HCT116 (cell line): ENCODE measurements at regions not wholly inside any gene's neighbourhood (a gene's known extent, or its start where the extent isn't known, plus 50 kb on each side); places are given as distances from the start of the nearest gene placed in this dataset.

Source experiments
- ATAC-seq: fragments of 200-7000 bp; cut with Tn5 transposase; 2 replicates; pipeline ENCODE4 v1.9.1; 2020; ENCODE audit warnings: mild to moderate bottlenecking, moderate library complexity
- BruUV-seq: library from RNA; stranded (reverse); fragments of 400-500 nt; replicated peaks from 2 replicates; lab custom pipeline; 2021; lab: Mats Ljungman, UMichigan
- CTCF ChIA-PET: fragments of 300-600 bp; sonication (Branson Sonifier 250); formaldehyde crosslinking; loops from one replicate; lab custom pipeline; 2021; ENCODE audit warnings: antibody characterized with exemption; lab: Charles Lee
- POLR2A ChIA-PET: fragments of 300-600, 350-600 bp; sonication (Branson Sonifier 250); formaldehyde crosslinking; loops from one replicate; lab custom pipeline; 2021; ENCODE audit warnings: antibody characterized with exemption; lab: Charles Lee
- RAD21 ChIA-PET, 2 experiments: fragments of 300-600 bp; sonication (Branson Sonifier 250); formaldehyde crosslinking; loops; one replicate each; lab custom pipeline; 2023; ENCODE audit warnings: low total read pairs in 2 of 2; ENCODE audit not compliant: uncharacterized antibody in 2 of 2, unreplicated experiment in 2 of 2, low non-redundant PET in 1 of 2; lab: Charles Lee
- DNase-seq: peaks from one replicate; pipeline ENCODE4 v3.0.0-alpha.2; 2010; ENCODE audit warnings: low read depth, low spot score
- H2AFZ ChIP-seq: fragments of 200-600 bp; shearing (Covaris generic), sonication (generic); 2 replicates; pipeline ENCODE4 v1.6.1; 2017; ENCODE audit warnings: low read depth, mixed run types, mixed read lengths, antibody characterized with exemption, low read length; ENCODE audit not compliant: poor library complexity, severe bottlenecking
- H3K27ac ChIP-seq: 2 replicates; pipeline ENCODE4 v1.5.1; 2012; ENCODE audit warnings: low read depth, low read length
- H3K27me3 ChIP-seq: fragments of 200-600 bp; sonication (generic); 2 replicates; pipeline ENCODE4 v1.6.1; 2016; ENCODE audit warnings: mixed run types, low read length, mixed read lengths; ENCODE audit not compliant: insufficient read depth
- H3K36me3 ChIP-seq, 2 experiments: fragments of 200-500 bp in 1 of 2; fragments of 200-600 bp in 1 of 2; sonication (Bioruptor generic) in 1 of 2; sonication (generic) in 1 of 2; 2 replicates each; pipeline versions ENCODE4 v1.5.1 to v1.6.1; 2014 to 2016; ENCODE audit warnings: low read length in 2 of 2, inconsistent platforms in 1 of 2, mixed read lengths in 1 of 2, mixed run types in 1 of 2; ENCODE audit not compliant: insufficient read depth in 2 of 2, control insufficient read depth in 1 of 2
- H3K4me1 ChIP-seq, 2 experiments: fragments of 200-600 bp in 1 of 2; sonication (generic) in 1 of 2; 2 replicates each; pipeline versions ENCODE4 v1.5.1 to v1.6.1; 2012 to 2017; ENCODE audit warnings: low read length in 2 of 2, inconsistent platforms in 1 of 2, mild to moderate bottlenecking in 1 of 2, mixed read lengths in 1 of 2, mixed run types in 1 of 2, moderate library complexity in 1 of 2; ENCODE audit not compliant: insufficient read depth in 2 of 2, control insufficient read depth in 1 of 2
- H3K4me2 ChIP-seq: fragments of 200-600 bp; sonication (generic); 2 replicates; pipeline ENCODE4 v1.6.1; 2017; ENCODE audit warnings: mixed run types, low read length, mixed read lengths
- H3K4me3 ChIP-seq, 2 experiments: fragments of 200-600 bp in 1 of 2; sonication (generic) in 1 of 2; replicated peaks in 1 of 2; 2 replicates each; pipeline ENCODE4 v1.5.1; 2011 to 2016; ENCODE audit warnings: low read length in 2 of 2, control low read depth in 1 of 2, low read depth in 1 of 2, mild to moderate bottlenecking in 1 of 2, mixed read lengths in 1 of 2, mixed run types in 1 of 2
- H3K79me2 ChIP-seq: fragments of 200-600 bp; sonication (generic); 2 replicates; pipeline ENCODE4 v1.6.1; 2017; ENCODE audit warnings: mild to moderate bottlenecking, mixed run types, low read length, moderate library complexity, mixed read lengths; ENCODE audit not compliant: insufficient read depth
- H3K9ac ChIP-seq: fragments of 200-600 bp; sonication (generic); 2 replicates; pipeline ENCODE4 v1.6.1; 2016; ENCODE audit warnings: low read length, mixed read lengths
- H3K9me2 ChIP-seq: fragments of 200-600 bp; sonication (generic), shearing (Covaris generic); 2 replicates; pipeline ENCODE4 v1.6.1; 2017; ENCODE audit warnings: mixed run types, mild to moderate bottlenecking, moderate library complexity; ENCODE audit not compliant: insufficient read depth
- H3K9me3 ChIP-seq, 2 experiments: fragments of 200-500 bp in 1 of 2; fragments of 200-600 bp in 1 of 2; sonication (Bioruptor generic) in 1 of 2; sonication (generic) in 1 of 2; 2 replicates each; pipeline ENCODE4 v1.6.1; 2014 to 2017; ENCODE audit warnings: low read length in 2 of 2, mixed read lengths in 2 of 2, inconsistent platforms in 1 of 2, low read depth in 1 of 2, mild to moderate bottlenecking in 1 of 2, mixed run types in 1 of 2, moderate library complexity in 1 of 2; ENCODE audit not compliant: control insufficient read depth in 1 of 2, insufficient read depth in 1 of 2
- H4K20me1 ChIP-seq: fragments of 200-600 bp; sonication (generic), shearing (Covaris generic); 2 replicates; pipeline ENCODE4 v1.6.1; 2017; ENCODE audit warnings: mixed run types, mild to moderate bottlenecking, moderate library complexity; ENCODE audit not compliant: insufficient read depth
- CBX3 ChIP-seq: IDR thresholded peaks from 2 replicates; pipeline ENCODE4 v1.6.1; 2012; ENCODE audit warnings: low read depth
- CEBPB ChIP-seq: IDR thresholded peaks from 2 replicates; pipeline ENCODE4 v1.6.1; 2012; ENCODE audit warnings: low read depth
- EGR1 ChIP-seq: IDR thresholded peaks from 2 replicates; pipeline ENCODE4 v1.6.1; 2012; ENCODE audit warnings: low read depth
- ELF1 ChIP-seq: IDR thresholded peaks from 2 replicates; pipeline ENCODE4 v1.6.1; 2012; ENCODE audit warnings: low read depth, borderline replicate concordance
- EZH2 ChIP-seq: fragments of 200-600 bp; sonication (generic); IDR thresholded peaks from 2 replicates; pipeline ENCODE4 v1.6.1; 2017; ENCODE audit warnings: antibody characterized with exemption, mixed run types
- EZH2phosphoT487 ChIP-seq: fragments of 200-600 bp; IDR thresholded peaks from 2 replicates; pipeline ENCODE4 v1.6.1; 2018; ENCODE audit warnings: antibody characterized with exemption, borderline replicate concordance
- MAX ChIP-seq: IDR thresholded peaks from 2 replicates; pipeline ENCODE4 v1.6.1; 2012
- POLR2A ChIP-seq: IDR thresholded peaks from 2 replicates; pipeline ENCODE4 v1.7.0; 2011; ENCODE audit warnings: borderline replicate concordance; ENCODE audit not compliant: insufficient read depth, insufficient read length; ENCODE audit errors: extremely low read depth
- RAD21 ChIP-seq: IDR thresholded peaks from 2 replicates; pipeline ENCODE4 v1.6.1; 2012; ENCODE audit warnings: low read depth, mild to moderate bottlenecking
- SIN3A ChIP-seq: IDR thresholded peaks from 2 replicates; pipeline ENCODE4 v1.6.1; 2012; ENCODE audit warnings: low read depth
- TCF7L2 ChIP-seq: IDR thresholded peaks from 2 replicates; pipeline ENCODE4 v1.7.0; 2011; ENCODE audit warnings: borderline replicate concordance, inconsistent platforms; ENCODE audit not compliant: insufficient read depth, insufficient read length; ENCODE audit errors: extremely low read depth
- YY1 ChIP-seq: IDR thresholded peaks from 2 replicates; pipeline ENCODE4 v1.6.1; 2011; ENCODE audit warnings: low read length, low read depth, moderate library complexity, mild to moderate bottlenecking; ENCODE audit not compliant: insufficient replicate concordance; ENCODE audit errors: extremely low read depth
- intact Hi-C: fragments of 100-400 bp; cut with micrococcal nuclease; formaldehyde crosslinking; loops from 2 replicates; pipeline ENCODE4 v1.10.0; 2022
- TF ChIP-seq, protein P1 (sequence below), 3 experiments: fragments of 200-600 bp in 1 of 3; sonication (generic) in 1 of 3; IDR thresholded peaks in 2 of 3; conservative IDR thresholded peaks in 1 of 3; 2 replicates each; pipeline ENCODE4 v1.5.1; 2012 to 2017; ENCODE audit warnings: low read depth in 2 of 3, low read length in 2 of 3, antibody characterized with exemption in 1 of 3, borderline replicate concordance in 1 of 3, control low read depth in 1 of 3, mild to moderate bottlenecking in 1 of 3, mixed read lengths in 1 of 3, mixed run types in 1 of 3, moderate library complexity in 1 of 3; ENCODE audit not compliant: insufficient read depth in 1 of 3
- TF ChIP-seq, protein P2 (sequence below): IDR thresholded peaks from 2 replicates; pipeline ENCODE4 v1.6.1; 2012

DNA sequence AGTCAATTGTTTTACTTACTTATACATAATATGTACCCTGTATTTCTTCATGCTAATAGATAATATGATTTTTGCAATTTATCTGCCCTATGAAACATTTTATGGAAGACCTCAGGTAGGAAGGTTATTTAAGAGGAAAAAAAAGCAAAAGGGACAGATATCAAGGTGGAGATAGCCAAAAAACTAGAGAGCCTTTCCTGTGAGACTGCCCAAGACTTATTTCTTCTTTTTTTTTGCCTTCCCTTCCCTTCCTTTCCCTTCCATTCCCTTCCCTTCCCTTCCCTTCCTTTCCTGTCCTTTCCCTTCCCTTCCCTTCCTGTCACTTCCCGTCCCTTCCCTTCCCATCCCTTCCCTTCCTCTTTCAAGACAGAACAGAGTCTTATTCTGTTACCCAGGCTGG is 80.6 kb upstream of the HMCN1 start:
- no TSS peak for BruUV-seq
- ChIA-PET CTCF (interaction anchor here (1.9 kb wide), 1 partner anchor 16 kb away, joined by 7 read pairs; no protein-coding TSS in a partner anchor), POLR2A (no interaction called here)

DNA sequence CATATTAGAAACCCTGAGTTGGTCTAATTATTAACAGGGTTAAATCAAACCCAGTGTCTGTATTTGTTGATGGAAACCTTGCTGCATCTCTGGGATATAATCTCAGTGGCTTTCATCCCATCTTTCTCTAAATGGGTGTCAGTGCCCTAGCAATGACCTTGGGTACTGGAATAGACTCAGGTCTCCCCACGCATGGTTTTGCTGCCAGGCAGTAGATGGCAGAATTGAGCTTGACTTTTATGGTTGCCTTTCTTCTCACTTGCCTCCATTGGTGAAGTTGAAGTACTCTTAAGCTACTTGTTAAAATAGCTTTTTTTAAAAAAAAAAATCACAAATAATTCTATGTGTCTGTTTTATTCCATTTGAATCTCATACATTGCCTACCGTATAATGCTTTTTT is 81.8 kb upstream of the HMCN1 start:
- RAD21 ChIA-PET = no interaction called here
- DNase-seq (peak; percentile 22), ATAC-seq (peak; percentile 74)
- no peak overlapping the region for H2AFZ ChIP-seq
- H3K9ac ChIP-seq = no peak overlapping the region
- CTCF ChIA-PET = interaction anchor here (1.0 to 1.9 kb wide), 5 partner anchors 15 to 82 kb away, joined by 3 to 7 read pairs (median 3); no protein-coding TSS in a partner anchor
- H3K4me3 ChIP-seq = no peak overlapping the region
- no peaks in the 10 kb centered on the region for H3K79me2 ChIP-seq
- H4K20me1 ChIP-seq = no peaks in the 10 kb centered on the region
- BruUV-seq = no TSS peak
- H3K9me3 ChIP-seq = no peaks in the 10 kb centered on the region
- H3K27ac ChIP-seq = no peak overlapping the region
- H3K36me3 ChIP-seq = no peaks in the 10 kb centered on the region
- intact Hi-C loops = no loop called here
- no peak overlapping the region for H3K4me2 ChIP-seq
- no peaks in the 10 kb centered on the region; a peak in 1 of 4 replicates for H3K4me1 ChIP-seq
- POLR2A ChIA-PET = no interaction called here
- no peaks in the 10 kb centered on the region for H3K27me3 ChIP-seq
- TF ChIP-seq RAD21 = peak; percentile 46
- no peak for TF ChIP-seq ELF1
- TF ChIP-seq EGR1 = no peak
- no peak for TF ChIP-seq TCF7L2
- no peak for TF ChIP-seq EZH2phosphoT487
- TF ChIP-seq CEBPB = no peak
- peak; percentile 36; the same call in 1 of the 2 replicates for TF ChIP-seq MAX
- no peak for TF ChIP-seq YY1
- no peak for TF ChIP-seq POLR2A
- no peak for TF ChIP-seq SIN3A
- TF ChIP-seq, protein P1, sequence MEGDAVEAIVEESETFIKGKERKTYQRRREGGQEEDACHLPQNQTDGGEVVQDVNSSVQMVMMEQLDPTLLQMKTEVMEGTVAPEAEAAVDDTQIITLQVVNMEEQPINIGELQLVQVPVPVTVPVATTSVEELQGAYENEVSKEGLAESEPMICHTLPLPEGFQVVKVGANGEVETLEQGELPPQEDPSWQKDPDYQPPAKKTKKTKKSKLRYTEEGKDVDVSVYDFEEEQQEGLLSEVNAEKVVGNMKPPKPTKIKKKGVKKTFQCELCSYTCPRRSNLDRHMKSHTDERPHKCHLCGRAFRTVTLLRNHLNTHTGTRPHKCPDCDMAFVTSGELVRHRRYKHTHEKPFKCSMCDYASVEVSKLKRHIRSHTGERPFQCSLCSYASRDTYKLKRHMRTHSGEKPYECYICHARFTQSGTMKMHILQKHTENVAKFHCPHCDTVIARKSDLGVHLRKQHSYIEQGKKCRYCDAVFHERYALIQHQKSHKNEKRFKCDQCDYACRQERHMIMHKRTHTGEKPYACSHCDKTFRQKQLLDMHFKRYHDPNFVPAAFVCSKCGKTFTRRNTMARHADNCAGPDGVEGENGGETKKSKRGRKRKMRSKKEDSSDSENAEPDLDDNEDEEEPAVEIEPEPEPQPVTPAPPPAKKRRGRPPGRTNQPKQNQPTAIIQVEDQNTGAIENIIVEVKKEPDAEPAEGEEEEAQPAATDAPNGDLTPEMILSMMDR (IDR thresholded peaks at IDR 0.05 in 2 of 3, conservative IDR thresholded peaks at IDR 0.05 in 1 of 3; ENCODE audit: borderline replicate concordance in 1 of 3, insufficient read depth in 1 of 3, low read depth in 2 of 3, low read length in 2 of 3) = peak; percentile 14 to 49 (median 44); a peak in 4 of 6 replicates
- no peak for TF ChIP-seq EZH2
- TF ChIP-seq, protein P2, sequence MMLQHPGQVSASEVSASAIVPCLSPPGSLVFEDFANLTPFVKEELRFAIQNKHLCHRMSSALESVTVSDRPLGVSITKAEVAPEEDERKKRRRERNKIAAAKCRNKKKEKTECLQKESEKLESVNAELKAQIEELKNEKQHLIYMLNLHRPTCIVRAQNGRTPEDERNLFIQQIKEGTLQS = no peak
- TF ChIP-seq CBX3 = 0 out of 2 replicates have a peak, but pooled peaks have one; percentile 49
- H3K9me2 ChIP-seq = no peaks in the 10 kb centered on the region

More for the DNA sequence above, 80.6 kb upstream of the HMCN1 start:
- no peaks in the 10 kb centered on the region for H3K79me2 ChIP-seq
- intact Hi-C loops = no loop called here
- no peaks in the 10 kb centered on the region for H3K27me3 ChIP-seq
- no peaks in the 10 kb centered on the region for H3K9me2 ChIP-seq
- no peak overlapping the region for H3K4me2 ChIP-seq
- no peaks in the 10 kb centered on the region for H3K9me3 ChIP-seq
- RAD21 ChIA-PET = no interaction called here
- no peaks in the 10 kb centered on the region for H3K36me3 ChIP-seq
- no peak for DNase-seq
- H2AFZ ChIP-seq = no peak overlapping the region
- H3K4me1 ChIP-seq = no peaks in the 10 kb centered on the region
- no peaks in the 10 kb centered on the region for H4K20me1 ChIP-seq
- H3K9ac ChIP-seq = no peak overlapping the region
- TF ChIP-seq RAD21 = no peak
- TF ChIP-seq SIN3A = no peak
- TF ChIP-seq ELF1 = no peak
- H3K4me3 ChIP-seq = no peak overlapping the region
- ATAC-seq = no peak
- no peak overlapping the region for H3K27ac ChIP-seq
